ENCODE measurements at regions not wholly inside any gene's neighbourhood (a gene's known extent, or its start where the extent isn't known, plus 50 kb on each side); places are given as distances from the start of the nearest gene placed in this dataset.

DNA sequence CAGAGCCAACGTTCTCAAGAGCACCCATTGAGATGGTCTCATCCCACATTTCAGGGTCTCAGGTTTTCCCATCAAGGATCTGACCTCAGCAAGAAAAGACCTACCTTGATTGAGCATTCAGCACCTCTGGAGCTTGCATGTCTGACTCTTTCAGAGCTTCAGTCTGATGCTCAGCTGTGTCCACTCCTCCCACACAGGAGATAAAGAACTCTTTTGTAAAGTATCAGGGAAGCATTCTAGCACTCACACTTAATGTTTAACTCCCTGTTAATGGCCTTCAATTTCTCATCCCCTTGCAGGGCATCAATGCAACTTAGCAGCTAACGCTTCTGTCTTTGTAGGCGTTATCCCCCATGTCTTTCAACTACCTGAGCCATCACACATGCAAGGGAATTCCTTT is 124.1 kb downstream of the GALC start:
- no peak for DNase-seq (ENCODE audit: low read depth)
- no peak for TF ChIP-seq CTCF (IDR thresholded peaks at IDR 0.05; ENCODE audit: insufficient read depth, low read length)
- no peak overlapping the region for H3K4me3 ChIP-seq (ENCODE audit: low read depth, low read length)

DNA sequence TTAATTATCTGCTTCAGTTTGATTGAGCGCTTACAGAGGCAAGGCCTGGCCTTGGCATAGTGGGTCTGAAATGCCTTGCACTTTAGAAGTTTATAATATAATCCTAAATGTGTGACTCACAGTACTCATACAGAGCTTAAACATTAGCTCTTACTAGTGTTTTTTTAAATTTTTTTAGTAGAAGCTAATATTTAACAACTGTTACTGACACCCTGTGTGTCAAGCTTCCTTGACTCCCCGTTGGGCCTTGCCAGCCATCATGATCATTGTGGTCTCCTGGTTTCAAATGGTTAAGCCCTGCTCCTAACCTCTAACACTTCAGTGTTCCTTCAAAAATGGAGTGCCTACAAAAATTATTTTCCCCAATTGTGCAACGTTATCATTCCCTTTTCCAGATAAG is 126.9 kb downstream of the GALC start:
- H3K4me3 ChIP-seq (ENCODE audit: low read depth, low read length): no peak overlapping the region
- no peak for DNase-seq (ENCODE audit: low read depth)
- no peak for TF ChIP-seq CTCF (IDR thresholded peaks at IDR 0.05; ENCODE audit: insufficient read depth, low read length)

DNA sequence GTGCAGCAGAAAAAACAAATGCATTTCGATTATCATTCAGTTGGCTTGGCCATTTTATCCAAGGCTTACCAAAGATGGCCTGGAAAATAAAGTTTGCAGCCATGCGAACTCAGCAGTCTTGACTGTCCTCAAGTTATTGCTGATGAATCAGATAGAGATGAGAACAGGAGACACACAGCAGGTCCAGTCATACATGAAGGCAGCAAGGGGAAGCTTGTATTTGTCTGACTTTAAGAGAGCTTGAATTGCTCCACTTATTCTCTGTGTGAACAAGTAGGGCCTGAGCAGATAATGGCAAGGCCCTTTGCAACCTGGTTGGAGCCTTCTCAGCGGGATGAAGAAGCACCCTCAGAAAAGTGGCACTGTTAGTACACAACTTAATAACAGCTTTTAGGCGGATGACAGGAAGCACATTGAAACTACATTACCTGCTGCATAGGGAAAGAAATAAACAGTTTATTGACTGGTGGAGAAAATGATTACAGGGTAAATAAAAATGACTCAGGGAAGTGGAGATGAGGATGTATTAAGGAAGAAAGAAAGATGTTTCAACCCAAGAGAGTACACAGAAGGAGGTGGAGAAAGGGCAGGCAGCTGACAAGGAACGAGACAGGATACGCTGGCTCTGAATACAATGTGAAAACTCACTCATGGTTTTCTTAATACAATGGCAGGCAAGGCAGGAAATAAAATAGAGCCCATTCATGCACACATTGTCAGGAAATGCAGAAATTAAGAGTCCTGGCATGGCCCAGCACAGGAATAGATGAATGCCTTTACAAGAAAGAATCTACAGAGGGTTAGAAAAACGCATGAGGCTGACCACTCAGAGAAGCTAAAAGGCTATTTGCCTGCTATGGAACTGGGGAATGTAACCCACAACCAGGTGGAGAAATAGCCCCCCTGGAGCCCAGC is 128.4 kb downstream of the GALC start:
- no peak overlapping the region for H3K4me3 ChIP-seq (ENCODE audit: low read depth, low read length)
- no peak for DNase-seq (ENCODE audit: low read depth)
- TF ChIP-seq CTCF (IDR thresholded peaks at IDR 0.05; ENCODE audit: insufficient read depth, low read length): no peak

GRCh38 chr14:87863047-87863446 is 129.9 kb downstream of the GALC start:
- no peak for TF ChIP-seq CTCF (IDR thresholded peaks at IDR 0.05; ENCODE audit: insufficient read depth, low read length)
- no peak overlapping the region for H3K4me3 ChIP-seq (ENCODE audit: low read depth, low read length)
- DNase-seq (ENCODE audit: low read depth): no peak

GRCh38 chr14:87852107-87852506 is 140.9 kb downstream of the GALC start:
- DNase-seq (ENCODE audit: low read depth): peak; percentile 11
- no peak for TF ChIP-seq CTCF (IDR thresholded peaks at IDR 0.05; ENCODE audit: insufficient read depth, low read length)
- H3K4me3 ChIP-seq (ENCODE audit: low read depth, low read length): no peak overlapping the region

GRCh38 chr14:87851190-87851589 is 141.8 kb downstream of the GALC start:
- DNase-seq (ENCODE audit: low read depth): no peak

More at GRCh38 chr14:87851190-87851589, 141.8 kb downstream of the GALC start:
- H3K4me3 ChIP-seq (ENCODE audit: low read depth, low read length): no peak overlapping the region
- no peak for TF ChIP-seq CTCF (IDR thresholded peaks at IDR 0.05; ENCODE audit: insufficient read depth, low read length)
